ENCODE measurements at regions not wholly inside any gene's neighbourhood (a gene's known extent, or its start where the extent isn't known, plus 50 kb on each side); places are given as distances from the start of the nearest gene placed in this dataset.

GRCh38 chr13:50071379-50071778 lies 56.1 kb downstream of the KCNRG start:
- intact Hi-C loops (cut with micrococcal nuclease): loop anchor here (2.0 kb wide), 1 partner anchor 17 kb away; no protein-coding TSS in a partner anchor

- intact Hi-C loops (cut with micrococcal nuclease): no loop called here
These were observed 57.4 kb downstream of the KCNRG start for GRCh38 chr13:50072676-50073075.

DNA sequence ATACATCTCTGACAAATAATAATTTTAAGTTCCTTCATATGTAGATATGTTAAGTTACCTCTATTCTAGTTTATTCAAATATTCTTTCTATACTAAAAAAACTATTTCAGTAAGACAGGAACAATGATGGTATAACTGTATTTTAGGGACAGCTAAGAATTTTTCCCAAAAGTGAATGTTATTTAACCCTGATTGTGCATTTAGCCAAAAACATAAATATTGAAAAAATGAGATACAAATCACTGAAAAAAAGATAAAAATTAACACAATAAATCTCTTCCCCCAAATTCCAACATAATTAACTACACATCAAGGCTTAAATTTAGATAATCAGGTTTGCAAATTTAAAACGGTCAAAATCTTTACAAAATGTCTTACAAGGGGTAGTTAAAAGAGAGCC lies 58.1 kb downstream of the KCNRG start:
- intact Hi-C loops (cut with micrococcal nuclease): no loop called here

GRCh38 chr13:50074843-50075242 lies 59.6 kb downstream of the KCNRG start:
- intact Hi-C loops (cut with micrococcal nuclease): no loop called here

GRCh38 chr13:50075619-50076097 lies 60.4 kb downstream of the KCNRG start:
- intact Hi-C loops (cut with micrococcal nuclease): no loop called here

DNA sequence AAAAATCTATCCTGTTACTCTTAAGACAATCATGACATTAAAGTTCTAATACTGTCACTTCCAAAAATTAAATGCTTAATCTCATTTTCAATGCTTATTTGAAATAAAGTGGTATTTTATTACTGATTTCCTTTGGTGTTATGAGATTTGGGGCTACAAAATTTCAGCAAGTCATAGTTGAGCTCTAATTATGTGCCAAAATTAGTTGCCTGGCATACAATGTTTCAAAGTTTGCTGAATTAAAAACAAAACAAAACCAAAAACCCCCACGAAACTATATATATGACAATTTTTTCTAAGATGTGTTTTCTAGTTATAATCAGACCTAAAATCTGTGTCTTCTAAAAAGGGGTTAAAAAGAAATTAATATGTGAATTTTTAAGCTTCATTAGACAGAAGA lies 62.2 kb downstream of the KCNRG start:
- intact Hi-C loops (cut with micrococcal nuclease): no loop called here

- intact Hi-C loops (cut with micrococcal nuclease): no loop called here
These were observed 63.1 kb downstream of the KCNRG start for GRCh38 chr13:50078231-50078894.

DNA sequence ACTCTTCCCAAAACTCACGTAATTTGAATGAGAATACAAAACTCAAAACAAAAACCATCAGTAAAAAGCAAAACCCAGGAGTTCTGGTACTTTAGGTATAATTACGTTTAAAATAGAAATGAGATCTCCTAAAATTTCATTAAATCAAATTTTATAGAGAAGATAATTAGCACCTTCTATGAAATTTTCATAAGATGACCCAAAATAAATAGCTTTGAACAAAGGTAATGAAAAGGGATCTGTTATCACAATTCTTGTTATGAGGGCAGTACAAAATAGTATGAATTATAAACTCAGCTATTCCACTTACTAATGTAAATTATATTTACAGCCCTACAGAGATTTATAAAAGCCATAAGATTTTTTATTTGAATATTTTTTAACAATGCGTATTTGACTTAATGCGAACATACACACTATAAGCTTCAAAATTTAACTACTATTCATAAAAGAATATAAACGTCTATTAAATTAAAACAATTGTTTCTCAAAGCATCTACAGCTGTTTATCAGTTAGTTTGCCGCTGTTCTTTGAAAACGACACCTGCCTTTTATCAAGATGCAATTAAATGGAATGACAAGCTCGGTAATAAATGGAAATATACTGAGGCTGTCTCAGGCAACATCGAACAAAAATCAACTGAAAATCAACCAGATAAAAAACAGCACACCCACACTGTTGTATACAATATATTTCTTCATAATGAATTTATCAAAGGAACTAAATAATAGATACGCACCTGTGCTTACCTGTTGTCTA lies 63.8 kb downstream of the KCNRG start:
- intact Hi-C loops (cut with micrococcal nuclease): no loop called here

DNA sequence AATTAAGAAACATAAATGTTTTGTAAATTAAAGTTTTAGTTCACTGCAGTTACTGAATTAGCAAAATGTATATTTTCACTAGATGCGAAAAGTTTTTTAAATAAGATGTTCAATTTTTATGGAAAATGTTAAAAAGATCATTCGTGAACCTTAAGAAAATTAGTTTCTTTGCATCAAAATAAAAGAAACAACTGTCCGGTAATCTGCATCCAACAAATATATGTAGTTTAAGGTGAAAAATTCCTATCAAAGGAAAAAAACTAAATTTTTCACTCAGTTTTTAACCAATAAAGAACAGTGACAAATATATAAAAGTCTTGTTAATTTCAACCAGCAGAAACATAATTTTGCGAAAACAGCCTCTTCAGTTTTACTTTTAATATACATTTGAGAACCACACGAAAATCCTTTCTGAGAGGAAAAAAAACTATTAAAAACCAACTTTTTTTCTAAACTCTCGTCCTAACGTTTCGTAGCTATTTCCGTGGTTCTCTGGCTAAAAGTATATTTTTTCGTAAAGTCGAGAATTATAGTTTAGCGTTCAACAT lies 64.5 kb downstream of the KCNRG start:
- intact Hi-C loops (cut with micrococcal nuclease): loop anchor here (2.0 to 5.0 kb wide), 7 partner anchors 158 to 1933 kb away; partner anchors contain the start of genes ALG11, ATP7B and INTS6

DNA sequence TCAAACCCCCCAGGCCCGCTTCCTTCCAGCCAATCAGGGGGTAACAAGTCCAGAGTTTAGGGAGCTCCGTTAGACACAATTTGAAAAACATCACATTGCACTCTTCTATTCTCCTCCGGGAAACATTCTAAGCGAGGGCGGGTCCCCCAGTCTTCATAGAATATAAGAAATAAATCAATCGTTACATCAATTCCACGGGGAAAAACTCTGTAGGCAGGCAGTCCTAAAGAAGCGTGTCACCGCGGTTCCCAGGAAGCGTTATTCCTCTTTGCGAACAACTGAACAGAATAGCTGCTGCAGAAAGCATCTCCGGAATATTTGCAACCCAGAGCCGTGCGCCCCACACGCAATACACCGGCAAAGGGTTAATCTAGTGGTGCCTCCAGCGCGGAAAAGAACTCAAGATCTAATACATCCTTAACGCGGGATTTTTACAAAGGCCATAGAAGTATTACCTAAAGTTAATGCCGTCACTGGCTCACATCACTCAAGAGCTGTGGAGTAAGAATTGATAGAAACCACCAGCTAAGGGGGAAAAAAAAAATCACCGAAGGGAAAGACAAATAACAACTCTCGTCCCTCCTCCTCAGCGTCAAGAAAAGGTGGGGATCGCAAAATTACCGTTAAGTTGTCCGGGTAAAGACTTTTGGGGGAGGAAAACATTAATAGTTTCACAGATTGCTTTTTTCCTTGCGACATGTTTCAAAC lies 65.1 kb downstream of the KCNRG start:
- intact Hi-C loops (cut with micrococcal nuclease): loop anchor here (2.0 to 5.0 kb wide), 7 partner anchors 157 to 1932 kb away; partner anchors contain the start of genes ALG11, ATP7B and INTS6

- intact Hi-C loops (cut with micrococcal nuclease): loop anchor here (1.0 to 5.0 kb wide), 8 partner anchors 145 to 1931 kb away; partner anchors contain the start of genes ALG11, ATP7B, INTS6 and SPRYD7
These were observed 65.9 kb downstream of the KCNRG start for GRCh38 chr13:50080911-50081678.

DNA sequence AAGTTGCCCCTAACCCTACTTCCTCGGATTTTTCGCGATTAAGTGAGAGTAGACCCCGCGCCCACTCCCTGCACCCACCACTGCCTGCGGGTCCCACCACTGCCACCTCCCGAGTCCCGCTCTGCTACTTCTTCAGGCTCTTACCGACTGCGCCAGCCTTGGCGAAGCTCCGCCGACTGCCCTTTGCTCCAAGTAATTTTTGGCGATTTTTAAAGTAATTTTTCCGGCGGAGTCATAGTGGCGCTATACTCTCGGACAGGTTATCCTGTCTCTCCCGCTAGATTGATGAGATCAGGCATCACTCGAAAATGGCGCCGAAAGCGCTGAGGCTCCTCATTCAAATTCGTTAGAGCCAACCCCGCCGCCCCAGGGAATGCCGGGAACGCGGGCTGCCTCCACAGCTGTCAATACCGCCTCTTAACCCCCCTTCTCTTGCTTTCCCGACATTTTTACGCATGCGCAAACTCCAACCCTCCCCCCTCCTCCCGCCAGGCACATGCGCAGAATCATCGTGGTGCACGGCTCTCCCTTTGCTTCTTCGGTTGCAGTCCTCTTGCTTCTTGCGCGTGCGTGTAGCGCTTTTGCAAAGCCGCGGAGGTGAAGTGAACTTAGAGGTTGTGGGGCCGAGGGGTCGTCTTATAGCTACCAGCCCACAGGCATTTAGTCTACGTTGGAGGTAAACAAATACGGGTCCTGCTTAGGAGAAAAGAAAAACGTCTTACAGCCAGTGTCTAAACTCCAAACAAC lies 66.6 kb downstream of the KCNRG start:
- intact Hi-C loops (cut with micrococcal nuclease): loop anchor here (1.0 to 5.0 kb wide), 13 partner anchors 42 to 1930 kb away; partner anchors contain the start of genes ALG11, ATP7B, CAB39L and INTS6

- intact Hi-C loops (cut with micrococcal nuclease): loop anchor here (1.0 to 5.0 kb wide), 11 partner anchors 42 to 1930 kb away; partner anchors contain the start of genes ALG11, ATP7B, CAB39L and INTS6
These were observed 67.4 kb downstream of the KCNRG start for GRCh38 chr13:50082426-50083281.

- intact Hi-C loops (cut with micrococcal nuclease): loop anchor here (2.0 kb wide), 1 partner anchor 716 kb away; no protein-coding TSS in a partner anchor
These were observed 69.8 kb downstream of the KCNRG start for GRCh38 chr13:50085063-50085462.

DNA sequence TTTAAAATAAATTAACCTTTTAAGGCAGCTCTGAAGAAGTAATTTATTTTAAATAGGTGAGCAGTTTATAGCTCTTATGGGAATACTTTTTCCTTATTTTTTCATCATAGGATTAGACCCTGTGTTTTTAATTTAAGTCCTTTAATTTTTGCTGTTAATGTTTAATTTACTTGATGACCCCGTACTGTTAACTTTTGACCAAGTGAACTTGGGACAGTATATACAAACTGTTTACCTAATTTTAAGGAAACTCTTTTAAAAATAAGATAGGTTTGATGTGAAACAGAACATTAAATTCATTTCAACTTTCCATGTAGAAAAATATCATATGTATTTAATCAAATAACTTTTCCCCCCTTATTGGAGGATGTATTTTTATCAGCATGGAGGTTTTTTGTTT lies 74.4 kb downstream of the KCNRG start:
- intact Hi-C loops (cut with micrococcal nuclease): no loop called here

DNA sequence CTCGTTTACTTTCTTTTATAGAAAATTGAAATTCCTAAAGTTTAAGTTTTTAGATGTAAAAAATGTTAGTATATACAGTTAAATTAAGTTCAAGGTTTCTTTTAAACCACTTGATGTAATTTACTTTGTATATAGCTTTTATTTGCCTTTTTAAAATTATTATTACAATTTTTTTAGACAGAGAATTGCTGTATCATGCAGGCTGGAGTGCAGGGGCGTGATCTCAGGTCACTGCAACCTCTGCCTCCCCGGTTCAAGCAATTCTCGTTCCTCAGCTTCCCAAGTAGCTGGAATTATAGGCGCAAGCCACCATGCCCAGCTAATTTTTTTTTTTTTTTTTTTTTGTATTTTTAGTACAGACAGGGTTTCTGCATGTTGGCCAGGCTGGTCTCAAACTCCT lies 75.0 kb downstream of the KCNRG start:
- intact Hi-C loops (cut with micrococcal nuclease): no loop called here

DNA sequence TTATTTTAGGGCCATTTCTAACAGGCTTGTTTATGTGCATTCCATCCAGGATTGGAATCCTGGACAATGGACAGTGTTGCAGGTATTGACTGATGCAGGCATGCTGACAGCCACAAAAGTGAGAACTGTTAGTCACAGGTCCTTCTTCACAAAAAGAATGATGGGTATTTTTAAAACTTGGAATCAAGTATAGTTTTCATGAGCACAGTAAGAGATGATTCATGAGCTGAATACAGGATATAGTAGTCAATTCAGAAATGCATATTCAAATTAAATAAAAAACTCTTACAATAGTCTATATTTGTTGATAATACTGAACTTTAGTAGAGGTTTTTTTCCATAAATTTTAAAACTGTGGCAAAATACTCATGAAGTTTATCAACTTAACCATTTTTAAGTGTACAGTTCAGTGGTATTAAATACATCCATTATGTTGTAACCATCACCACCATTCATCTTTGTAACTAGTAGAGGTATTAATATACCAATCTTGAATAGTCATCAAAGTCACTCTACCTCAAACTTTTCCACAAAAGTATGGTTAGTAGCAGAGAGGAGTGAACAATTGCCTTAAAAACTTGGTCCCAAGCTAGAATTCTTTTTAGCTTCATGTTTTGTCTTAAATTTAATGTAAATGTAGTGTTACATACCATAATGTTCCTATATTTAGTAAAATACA lies 79.5 kb downstream of the KCNRG start:
- intact Hi-C loops (cut with micrococcal nuclease): no loop called here

DNA sequence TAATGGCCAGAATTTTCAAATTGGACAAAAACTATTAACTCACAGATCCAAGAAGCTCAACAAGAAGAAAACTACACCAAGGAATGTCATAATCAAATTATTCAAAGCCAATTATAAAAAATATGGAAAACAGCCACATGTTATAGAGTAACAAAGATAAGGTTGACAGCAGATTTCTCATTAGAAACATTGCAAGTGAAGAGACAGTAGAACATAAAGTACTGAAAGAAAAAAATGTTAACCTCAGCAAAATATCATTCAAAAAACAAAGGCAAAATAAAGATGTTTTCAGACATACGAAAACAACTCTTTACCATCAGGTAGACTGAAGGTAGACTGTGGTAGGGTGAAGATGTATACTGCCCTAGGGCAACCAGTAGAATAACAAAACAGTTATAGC lies 83.4 kb downstream of the KCNRG start:
- intact Hi-C loops (cut with micrococcal nuclease): no loop called here

All from T-helper 2 cell treated with Interferon-gamma antibody and Interleukin-4, amounts not matched to agents 100 ng/mL and 5 ng/mL, for 36 hours (primary cell).